PC-9 (cell line): ENCODE measurements at regions not wholly inside any gene's neighbourhood (a gene's known extent, or its start where the extent isn't known, plus 50 kb on each side); places are given as distances from the start of the nearest gene placed in this dataset.

Source experiments
- BruUV-seq: library from RNA; stranded (reverse); fragments of 400-500 nt; replicated peaks from 2 replicates; lab custom pipeline; 2021; lab: Mats Ljungman, UMichigan
- CTCF ChIA-PET: fragments of 300-600 bp; sonication (Branson Sonifier 250); formaldehyde crosslinking; loops from one replicate; lab custom pipeline; 2022; ENCODE audit warnings: antibody characterized with exemption; lab: Charles Lee
- POLR2A ChIA-PET: fragments of 300-600 bp; sonication (Branson Sonifier 250); formaldehyde crosslinking; loops from one replicate; lab custom pipeline; 2022; ENCODE audit warnings: antibody characterized with exemption; ENCODE audit not compliant: unreplicated experiment; lab: Charles Lee
- DNase-seq, 2 experiments: peaks; one replicate each; pipeline versions ENCODE4 v3.0.0 to v3.0.0-alpha.2; 2015 to 2022; ENCODE audit warnings: mixed read lengths in 1 of 2
- H2AFZ ChIP-seq: fragments of 200-600 bp; sonication (generic); 2 replicates; pipeline ENCODE4 v1.8.1; 2017; ENCODE audit warnings: antibody characterized with exemption
- H3F3A ChIP-seq: fragments of 200-600 bp; sonication (generic); 2 replicates; pipeline ENCODE4 v1.8.1; 2017; ENCODE audit warnings: antibody characterized with exemption, mild to moderate bottlenecking, low read depth; ENCODE audit not compliant: insufficient read depth
- H3K27ac ChIP-seq: fragments of 200-600 bp; sonication (generic); 2 replicates; pipeline ENCODE4 v1.6.1; 2016; ENCODE audit warnings: mixed run types
- H3K27me3 ChIP-seq: fragments of 200-600 bp; sonication (generic); 2 replicates; pipeline ENCODE4 v1.6.1; 2016; ENCODE audit warnings: low read depth, mixed run types; ENCODE audit not compliant: insufficient read depth
- H3K36me3 ChIP-seq: fragments of 200-600 bp; sonication (generic); 2 replicates; pipeline ENCODE4 v1.6.1; 2016; ENCODE audit warnings: low read depth, mixed run types
- H3K4me1 ChIP-seq: fragments of 200-600 bp; sonication (generic); replicated peaks from 2 replicates; pipeline ENCODE4 v1.6.1; 2016; ENCODE audit warnings: mixed run types; ENCODE audit not compliant: insufficient read depth
- H3K4me2 ChIP-seq: fragments of 200-600 bp; sonication (generic); 2 replicates; pipeline ENCODE4 v1.6.1; 2017; ENCODE audit warnings: mixed run types
- H3K4me3 ChIP-seq: fragments of 200-600 bp; sonication (generic); 2 replicates; pipeline ENCODE4 v1.6.1; 2016; ENCODE audit warnings: mixed run types
- H3K79me2 ChIP-seq: fragments of 200-600 bp; sonication (generic); 2 replicates; pipeline ENCODE4 v1.6.1; 2017; ENCODE audit warnings: low read depth, mixed run types
- H3K9me2 ChIP-seq: fragments of 200-600 bp; sonication (generic); 2 replicates; pipeline ENCODE4 v1.8.1; 2017; ENCODE audit warnings: mild to moderate bottlenecking; ENCODE audit not compliant: insufficient read depth
- H3K9me3 ChIP-seq: fragments of 200-600 bp; sonication (generic); 2 replicates; pipeline ENCODE4 v1.8.1; 2016; ENCODE audit warnings: low read depth; ENCODE audit not compliant: insufficient read depth
- H4K20me1 ChIP-seq: fragments of 200-600 bp; sonication (generic); 2 replicates; pipeline ENCODE4 v1.8.1; 2017; ENCODE audit not compliant: insufficient read depth
- CTCF ChIP-seq: fragments of 200-600 bp; sonication (generic); conservative IDR thresholded peaks from 2 replicates; pipeline ENCODE4 v1.6.1; 2017; ENCODE audit warnings: mixed run types, antibody characterized with exemption, mild to moderate bottlenecking, moderate library complexity
- EZH2 ChIP-seq: fragments of 200-600 bp; sonication (generic); IDR thresholded peaks from 2 replicates; pipeline ENCODE4 v1.8.0; 2017; ENCODE audit warnings: antibody characterized with exemption, low read depth
- intact Hi-C: fragments of 100-400 bp; cut with micrococcal nuclease; formaldehyde crosslinking; loops from one replicate; pipeline ENCODE4 v1.10.0; 2022; ENCODE audit not compliant: unreplicated experiment

GRCh38 chr2:63767307-63767706 is 74.4 kb upstream of the UGP2 start:
- TF ChIP-seq EZH2 (no peak), CTCF (no peak)
- POLR2A ChIA-PET = no interaction called here
- BruUV-seq = no TSS peak
- H3K79me2 ChIP-seq = no peaks in the 10 kb centered on the region
- no peaks in the 10 kb centered on the region for H4K20me1 ChIP-seq
- H3K36me3 ChIP-seq = no peaks in the 10 kb centered on the region
- H3K4me1 ChIP-seq = no peaks in the 10 kb centered on the region
- H3K4me3 ChIP-seq = no peak overlapping the region
- CTCF ChIA-PET = no interaction called here
- no peaks in the 10 kb centered on the region for H3F3A ChIP-seq
- peaks cover 5% of the 10 kb centered on the region; the same call in 1 of the 2 replicates for H3K9me3 ChIP-seq
- no peak overlapping the region for H2AFZ ChIP-seq
- no peaks in the 10 kb centered on the region for H3K27me3 ChIP-seq
- no peak overlapping the region for H3K27ac ChIP-seq
- DNase-seq = no peak
- peaks cover 4% of the 10 kb centered on the region; the same call in 1 of the 2 replicates for H3K9me2 ChIP-seq
- no peak overlapping the region for H3K4me2 ChIP-seq
- intact Hi-C loops = no loop called here

- intact Hi-C loops = no loop called here
- Histone ChIP-seq H3K4me2 (no peak overlapping the region), H3K79me2 (no peaks in the 10 kb centered on the region), H4K20me1 (no peaks in the 10 kb centered on the region), H3K36me3 (no peaks in the 10 kb centered on the region), H3K4me1 (no peaks in the 10 kb centered on the region), H3K4me3 (no peak overlapping the region), H2AFZ (no peak overlapping the region), H3K27ac (no peak overlapping the region), H3F3A (no peaks in the 10 kb centered on the region), H3K27me3 (no peaks in the 10 kb centered on the region), H3K9me3 (peaks cover 5% of the 10 kb centered on the region; the same call in 1 of the 2 replicates), H3K9me2 (peaks cover 4% of the 10 kb centered on the region; the same call in 1 of the 2 replicates)
- BruUV-seq = no TSS peak
- POLR2A ChIA-PET = no interaction called here
- TF ChIP-seq EZH2 (no peak), CTCF (no peak)
- DNase-seq = no peak
- CTCF ChIA-PET = no interaction called here
Observed at GRCh38 chr2:63768051-63768450, 73.6 kb upstream of the UGP2 start.

- Histone ChIP-seq H3K27ac (no peak overlapping the region), H3K4me1 (no peaks in the 10 kb centered on the region), H3K9me2 (peaks cover 4% of the 10 kb centered on the region; the same call in 1 of the 2 replicates), H3K4me3 (no peak overlapping the region), H2AFZ (0 out of 2 replicates have a peak overlapping the region, but pooled peaks have one; percentile 36), H3K4me2 (no peak overlapping the region), H3K27me3 (no peaks in the 10 kb centered on the region), H3K36me3 (no peaks in the 10 kb centered on the region), H3F3A (no peaks in the 10 kb centered on the region), H3K79me2 (no peaks in the 10 kb centered on the region), H3K9me3 (peaks cover 5% of the 10 kb centered on the region; the same call in 1 of the 2 replicates), H4K20me1 (no peaks in the 10 kb centered on the region)
- ChIA-PET POLR2A (no interaction called here), CTCF (no interaction called here)
- TF ChIP-seq EZH2 = no peak
- TF ChIP-seq CTCF = no peak
- no TSS peak for BruUV-seq
- intact Hi-C loops = no loop called here
- no peak for DNase-seq
Observed at GRCh38 chr2:63769915-63770314, 71.8 kb upstream of the UGP2 start.
